ENCODE measurements at regions not wholly inside any gene's neighbourhood (a gene's known extent, or its start where the extent isn't known, plus 50 kb on each side); places are given as distances from the start of the nearest gene placed in this dataset.

DNA sequence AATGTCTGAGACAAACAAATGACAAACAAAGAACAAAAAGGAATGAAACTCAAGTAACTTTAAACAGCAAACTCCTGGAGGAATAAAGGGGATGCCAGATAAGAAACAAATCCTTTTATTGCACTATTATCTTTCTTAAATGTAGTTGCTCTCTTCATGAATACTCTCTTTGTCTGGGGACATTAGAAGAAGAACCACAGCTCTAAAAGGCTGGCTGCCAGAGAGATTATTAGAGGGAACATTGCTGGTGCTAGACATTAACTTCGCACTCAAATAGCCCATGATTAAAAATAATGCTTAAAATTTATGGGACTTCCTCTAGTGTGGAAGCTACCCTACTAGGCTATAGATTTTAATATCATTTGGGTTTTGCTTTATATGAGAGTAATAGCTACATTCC, 1330.4 kb downstream of the XPNPEP1 start:
- peaks cover 39% of the 10 kb centered on the region for H3K27me3 ChIP-seq (ENCODE audit: control insufficient read depth, insufficient read depth, low read length)
- no peak overlapping the region for H3K4me3 ChIP-seq (ENCODE audit: low read depth, low read length)
- no peak overlapping the region for H3K27ac ChIP-seq (ENCODE audit: low read depth, low read length)
- H3K4me1 ChIP-seq (ENCODE audit: control insufficient read depth, insufficient read depth, low read length): peaks cover 6% of the 10 kb centered on the region
- no peaks in the 10 kb centered on the region for H3K36me3 ChIP-seq (ENCODE audit: control insufficient read depth, insufficient read depth, low read length)
- no peak overlapping the region for H3K9ac ChIP-seq (ENCODE audit: low read depth, low read length)
- H3K9me3 ChIP-seq (ENCODE audit: control insufficient read depth, insufficient read depth, low read length): no peaks in the 10 kb centered on the region

GRCh38 chr10:108591417-108591816, 1331.9 kb downstream of the XPNPEP1 start:
- H3K27ac ChIP-seq (ENCODE audit: low read depth, low read length): no peak overlapping the region
- peaks cover 24% of the 10 kb centered on the region for H3K27me3 ChIP-seq (ENCODE audit: control insufficient read depth, insufficient read depth, low read length)

GRCh38 chr10:108586424-108586823, 1336.9 kb downstream of the XPNPEP1 start:
- no peak overlapping the region for H3K9ac ChIP-seq (ENCODE audit: low read depth, low read length)
- no peaks in the 10 kb centered on the region for H3K4me1 ChIP-seq (ENCODE audit: control insufficient read depth, insufficient read depth, low read length)
- no peak overlapping the region for H3K27ac ChIP-seq (ENCODE audit: low read depth, low read length)
- H3K4me3 ChIP-seq (ENCODE audit: low read depth, low read length): no peak overlapping the region
- no peaks in the 10 kb centered on the region for H3K9me3 ChIP-seq (ENCODE audit: control insufficient read depth, insufficient read depth, low read length)
- no peaks in the 10 kb centered on the region for H3K36me3 ChIP-seq (ENCODE audit: control insufficient read depth, insufficient read depth, low read length)
- no peaks in the 10 kb centered on the region for H3K27me3 ChIP-seq (ENCODE audit: control insufficient read depth, insufficient read depth, low read length)

More at GRCh38 chr10:108591417-108591816, 1331.9 kb downstream of the XPNPEP1 start:
- Histone ChIP-seq H3K9me3 (ENCODE audit: control insufficient read depth, insufficient read depth, low read length) (no peaks in the 10 kb centered on the region), H3K4me1 (ENCODE audit: control insufficient read depth, insufficient read depth, low read length) (no peaks in the 10 kb centered on the region), H3K4me3 (ENCODE audit: low read depth, low read length) (no peak overlapping the region), H3K9ac (ENCODE audit: low read depth, low read length) (no peak overlapping the region), H3K36me3 (ENCODE audit: control insufficient read depth, insufficient read depth, low read length) (no peaks in the 10 kb centered on the region)

- Histone ChIP-seq H3K27ac (ENCODE audit: low read depth, low read length) (no peak overlapping the region), H3K36me3 (ENCODE audit: control insufficient read depth, insufficient read depth, low read length) (no peaks in the 10 kb centered on the region), H3K9me3 (ENCODE audit: control insufficient read depth, insufficient read depth, low read length) (no peaks in the 10 kb centered on the region), H3K27me3 (ENCODE audit: control insufficient read depth, insufficient read depth, low read length) (no peaks in the 10 kb centered on the region), H3K4me1 (ENCODE audit: control insufficient read depth, insufficient read depth, low read length) (no peaks in the 10 kb centered on the region), H3K9ac (ENCODE audit: low read depth, low read length) (no peak overlapping the region), H3K4me3 (ENCODE audit: low read depth, low read length) (no peak overlapping the region)
Observed at GRCh38 chr10:108583877-108584276, 1339.4 kb downstream of the XPNPEP1 start.

DNA sequence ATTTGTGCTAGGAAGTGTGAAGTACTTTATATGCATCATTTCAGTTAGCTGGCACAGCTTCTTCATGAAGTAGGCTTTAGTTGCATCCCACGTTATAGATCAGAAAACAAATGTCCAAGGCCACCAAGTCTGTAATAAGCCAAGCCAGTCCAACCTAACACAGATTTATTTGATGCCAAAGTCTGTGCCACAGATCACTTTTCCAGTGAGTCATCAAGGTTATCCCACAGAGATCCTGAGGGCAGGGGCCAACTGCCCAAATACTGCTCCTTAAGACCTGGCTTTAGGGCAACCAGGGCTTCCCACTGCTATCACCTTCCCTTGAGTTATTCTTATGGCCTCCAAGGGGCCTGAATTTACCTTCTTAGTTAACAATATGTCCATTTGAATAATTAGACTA, 1340.4 kb downstream of the XPNPEP1 start:
- H3K9ac ChIP-seq (ENCODE audit: low read depth, low read length): no peak overlapping the region
- H3K27me3 ChIP-seq (ENCODE audit: control insufficient read depth, insufficient read depth, low read length): no peaks in the 10 kb centered on the region
- H3K4me1 ChIP-seq (ENCODE audit: control insufficient read depth, insufficient read depth, low read length): no peaks in the 10 kb centered on the region
- H3K27ac ChIP-seq (ENCODE audit: low read depth, low read length): peak overlapping the region; percentile 8
- no peaks in the 10 kb centered on the region for H3K36me3 ChIP-seq (ENCODE audit: control insufficient read depth, insufficient read depth, low read length)
- no peak overlapping the region for H3K4me3 ChIP-seq (ENCODE audit: low read depth, low read length)
- H3K9me3 ChIP-seq (ENCODE audit: control insufficient read depth, insufficient read depth, low read length): no peaks in the 10 kb centered on the region

GRCh38 chr10:108582387-108582786, 1340.9 kb downstream of the XPNPEP1 start:
- H3K4me1 ChIP-seq (ENCODE audit: control insufficient read depth, insufficient read depth, low read length): no peaks in the 10 kb centered on the region
- no peak overlapping the region for H3K9ac ChIP-seq (ENCODE audit: low read depth, low read length)
- peak overlapping the region; percentile 8 for H3K27ac ChIP-seq (ENCODE audit: low read depth, low read length)
- H3K9me3 ChIP-seq (ENCODE audit: control insufficient read depth, insufficient read depth, low read length): no peaks in the 10 kb centered on the region
- no peaks in the 10 kb centered on the region for H3K36me3 ChIP-seq (ENCODE audit: control insufficient read depth, insufficient read depth, low read length)
- no peak overlapping the region for H3K4me3 ChIP-seq (ENCODE audit: low read depth, low read length)
- H3K27me3 ChIP-seq (ENCODE audit: control insufficient read depth, insufficient read depth, low read length): no peaks in the 10 kb centered on the region

GRCh38 chr10:108578258-108578657, 1345.1 kb downstream of the XPNPEP1 start:
- no peaks in the 10 kb centered on the region for H3K9me3 ChIP-seq (ENCODE audit: control insufficient read depth, insufficient read depth, low read length)
- no peak overlapping the region for H3K9ac ChIP-seq (ENCODE audit: low read depth, low read length)
- no peaks in the 10 kb centered on the region for H3K36me3 ChIP-seq (ENCODE audit: control insufficient read depth, insufficient read depth, low read length)
- no peak overlapping the region for H3K27ac ChIP-seq (ENCODE audit: low read depth, low read length)
- no peaks in the 10 kb centered on the region for H3K4me1 ChIP-seq (ENCODE audit: control insufficient read depth, insufficient read depth, low read length)
- H3K27me3 ChIP-seq (ENCODE audit: control insufficient read depth, insufficient read depth, low read length): no peaks in the 10 kb centered on the region
- H3K4me3 ChIP-seq (ENCODE audit: low read depth, low read length): no peak overlapping the region

DNA sequence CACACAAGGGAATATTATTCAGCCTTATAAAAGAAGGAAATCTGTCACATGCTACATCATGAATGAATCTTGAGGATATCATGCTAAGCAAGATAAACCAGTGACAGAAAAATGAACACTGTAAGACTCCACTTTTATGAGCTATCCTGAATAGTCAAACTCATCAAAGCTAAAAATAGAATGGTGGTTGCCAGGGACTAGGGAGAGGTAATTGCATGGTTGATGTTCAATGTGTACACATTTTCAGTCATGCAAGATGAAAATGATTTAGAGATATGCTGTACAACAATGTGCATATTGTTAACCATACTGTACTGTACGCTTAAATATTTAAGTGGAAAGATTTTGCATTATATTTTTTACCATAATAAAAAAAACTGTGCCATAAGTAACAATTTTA, 1349.1 kb downstream of the XPNPEP1 start:
- Histone ChIP-seq H3K36me3 (ENCODE audit: control insufficient read depth, insufficient read depth, low read length) (no peaks in the 10 kb centered on the region), H3K9ac (ENCODE audit: low read depth, low read length) (no peak overlapping the region), H3K4me1 (ENCODE audit: control insufficient read depth, insufficient read depth, low read length) (no peaks in the 10 kb centered on the region), H3K9me3 (ENCODE audit: control insufficient read depth, insufficient read depth, low read length) (no peaks in the 10 kb centered on the region), H3K27me3 (ENCODE audit: control insufficient read depth, insufficient read depth, low read length) (no peaks in the 10 kb centered on the region), H3K27ac (ENCODE audit: low read depth, low read length) (no peak overlapping the region), H3K4me3 (ENCODE audit: low read depth, low read length) (no peak overlapping the region)

DNA sequence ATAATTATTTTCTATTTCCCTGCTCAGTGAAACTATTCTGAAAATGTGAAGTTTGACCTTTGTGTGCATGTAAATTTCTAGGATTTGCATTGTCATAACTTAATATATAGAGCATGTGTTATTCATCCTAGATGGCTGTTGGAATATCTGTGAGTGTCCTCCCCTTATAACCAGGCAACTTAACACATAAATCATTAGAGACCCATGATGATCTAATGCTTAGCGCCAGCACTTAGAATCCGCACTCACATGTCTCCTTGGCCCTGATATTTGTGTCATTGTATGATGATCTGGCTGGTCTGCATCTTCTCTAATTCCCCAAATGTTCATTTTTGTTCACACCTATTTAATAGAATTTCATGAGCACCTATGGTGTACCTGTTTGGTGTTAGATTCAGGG, 1354.5 kb downstream of the XPNPEP1 start:
- H3K27ac ChIP-seq (ENCODE audit: low read depth, low read length): no peak overlapping the region
- H3K9me3 ChIP-seq (ENCODE audit: control insufficient read depth, insufficient read depth, low read length): no peaks in the 10 kb centered on the region
- no peaks in the 10 kb centered on the region for H3K36me3 ChIP-seq (ENCODE audit: control insufficient read depth, insufficient read depth, low read length)
- H3K27me3 ChIP-seq (ENCODE audit: control insufficient read depth, insufficient read depth, low read length): no peaks in the 10 kb centered on the region
- H3K4me3 ChIP-seq (ENCODE audit: low read depth, low read length): no peak overlapping the region
- H3K4me1 ChIP-seq (ENCODE audit: control insufficient read depth, insufficient read depth, low read length): no peaks in the 10 kb centered on the region
- H3K9ac ChIP-seq (ENCODE audit: low read depth, low read length): no peak overlapping the region

- no peak overlapping the region for H3K27ac ChIP-seq (ENCODE audit: low read depth, low read length)
- H3K9ac ChIP-seq (ENCODE audit: low read depth, low read length): no peak overlapping the region
- no peaks in the 10 kb centered on the region for H3K9me3 ChIP-seq (ENCODE audit: control insufficient read depth, insufficient read depth, low read length)
- H3K36me3 ChIP-seq (ENCODE audit: control insufficient read depth, insufficient read depth, low read length): no peaks in the 10 kb centered on the region
- H3K4me1 ChIP-seq (ENCODE audit: control insufficient read depth, insufficient read depth, low read length): no peaks in the 10 kb centered on the region
- H3K27me3 ChIP-seq (ENCODE audit: control insufficient read depth, insufficient read depth, low read length): no peaks in the 10 kb centered on the region
- H3K4me3 ChIP-seq (ENCODE audit: low read depth, low read length): no peak overlapping the region
Observed at GRCh38 chr10:108567899-108568752, 1355.2 kb downstream of the XPNPEP1 start.

GRCh38 chr10:108566316-108567107, 1356.8 kb downstream of the XPNPEP1 start:
- no peaks in the 10 kb centered on the region for H3K27me3 ChIP-seq (ENCODE audit: control insufficient read depth, insufficient read depth, low read length)
- no peaks in the 10 kb centered on the region for H3K36me3 ChIP-seq (ENCODE audit: control insufficient read depth, insufficient read depth, low read length)
- no peaks in the 10 kb centered on the region for H3K4me1 ChIP-seq (ENCODE audit: control insufficient read depth, insufficient read depth, low read length)
- H3K27ac ChIP-seq (ENCODE audit: low read depth, low read length): no peak overlapping the region
- no peak overlapping the region for H3K4me3 ChIP-seq (ENCODE audit: low read depth, low read length)
- no peak overlapping the region for H3K9ac ChIP-seq (ENCODE audit: low read depth, low read length)
- no peaks in the 10 kb centered on the region for H3K9me3 ChIP-seq (ENCODE audit: control insufficient read depth, insufficient read depth, low read length)

All from HUES48 (cell line).